Endothelial cell of umbilical vein (primary cell): ENCODE measurements at regions not wholly inside any gene's neighbourhood (a gene's known extent, or its start where the extent isn't known, plus 50 kb on each side); places are given as distances from the start of the nearest gene placed in this dataset.

Experiments
- BruUV-seq: library from RNA; stranded (reverse); fragments of 400-500 nt; replicated peaks from 2 replicates; lab custom pipeline; 2021; lab: Mats Ljungman, UMichigan
- CTCF ChIA-PET: fragments of 300-600, 350-600 bp; sonication (Branson Sonifier 250); formaldehyde crosslinking; loops from one replicate; lab custom pipeline; 2021; ENCODE audit warnings: antibody characterized with exemption, inconsistent platforms; lab: Charles Lee
- POLR2A ChIA-PET: fragments of 300-600, 350-600 bp; sonication (Branson Sonifier 250); formaldehyde crosslinking; loops from one replicate; lab custom pipeline; 2021; ENCODE audit warnings: antibody characterized with exemption, inconsistent platforms; lab: Charles Lee
- DNase-seq: peaks from one replicate; pipeline ENCODE4 v3.0.0-alpha.2; 2011; ENCODE audit warnings: low read depth, low spot score
- FAIRE-seq: peaks from 2 replicates; lab custom pipeline; 2011; peaks lifted over from hg19 to GRCh38; lab: Jason Lieb, UNC
- H2AFZ ChIP-seq: 2 replicates; pipeline ENCODE4 v1.6.0; 2012; ENCODE audit warnings: low read depth, low read length, control low read depth, inconsistent platforms
- H3K27ac ChIP-seq: 2 replicates; pipeline ENCODE4 v1.5.1; 2011; ENCODE audit warnings: low read depth, mild to moderate bottlenecking, control low read depth, low read length, moderate library complexity; ENCODE audit not compliant: insufficient read depth
- H3K27me3 ChIP-seq, 2 experiments: 2 replicates each; pipeline versions ENCODE4 v1.6.0 to v1.6.1; 2011; ENCODE audit warnings: low read length in 2 of 2, mixed read lengths in 1 of 2; ENCODE audit not compliant: control insufficient read depth in 2 of 2, insufficient read depth in 2 of 2
- H3K36me3 ChIP-seq, 2 experiments: 2 replicates in 1 of 2; 3 replicates in 1 of 2; pipeline ENCODE4 v1.5.1; 2011; ENCODE audit warnings: low read length in 2 of 2, mild to moderate bottlenecking in 1 of 2, moderate library complexity in 1 of 2; ENCODE audit not compliant: control insufficient read depth in 2 of 2, insufficient read depth in 2 of 2; ENCODE audit errors: extremely low read depth in 1 of 2
- H3K4me1 ChIP-seq: 3 replicates; pipeline ENCODE4 v1.5.1; 2011; ENCODE audit warnings: mild to moderate bottlenecking, low read length; ENCODE audit not compliant: control insufficient read depth, insufficient read depth; ENCODE audit errors: extremely low read depth
- H3K4me2 ChIP-seq: 2 replicates; pipeline ENCODE4 v1.6.1; 2011; ENCODE audit warnings: low read length, control low read depth, mixed read lengths; ENCODE audit not compliant: insufficient read depth
- H3K4me3 ChIP-seq, 3 experiments: fragments of 200-600 bp in 1 of 3; sonication (generic), shearing (Covaris generic) in 1 of 3; replicated peaks in 1 of 3; 2 replicates each; pipeline ENCODE4 v1.5.1; 2011 to 2016; ENCODE audit warnings: control low read depth in 3 of 3, low read length in 3 of 3, mild to moderate bottlenecking in 2 of 3, inconsistent platforms in 1 of 3, low read depth in 1 of 3, moderate library complexity in 1 of 3; ENCODE audit not compliant: insufficient read depth in 1 of 3
- H3K79me2 ChIP-seq: 2 replicates; pipeline ENCODE4 v1.6.0; 2012; ENCODE audit warnings: low read length, inconsistent platforms; ENCODE audit not compliant: control insufficient read depth, insufficient read depth
- H3K9ac ChIP-seq: replicated peaks from 2 replicates; pipeline ENCODE3; 2011; ENCODE audit warnings: low read length, control low read depth; ENCODE audit not compliant: insufficient read depth; ENCODE audit errors: extremely low read depth
- H3K9me1 ChIP-seq: replicated peaks from 3 replicates; pipeline ENCODE4 v1.6.0; 2011; ENCODE audit warnings: mild to moderate bottlenecking, low read length; ENCODE audit not compliant: control insufficient read depth, insufficient read depth; ENCODE audit errors: extremely low read depth
- H3K9me3 ChIP-seq: replicated peaks from 2 replicates; pipeline ENCODE4 v1.5.1; 2012; ENCODE audit warnings: low read length, inconsistent platforms; ENCODE audit not compliant: control insufficient read depth, insufficient read depth
- H4K20me1 ChIP-seq: replicated peaks from 2 replicates; pipeline ENCODE3; 2011; ENCODE audit warnings: mild to moderate bottlenecking, low read length; ENCODE audit not compliant: control insufficient read depth, insufficient read depth; ENCODE audit errors: extremely low read depth
- CTCF ChIP-seq, 2 donors: IDR thresholded peaks; 1 replicate in 1 of 2; 2 replicates in 1 of 2; pipeline ENCODE4 v1.5.1; 2011; ENCODE audit warnings: low read length in 2 of 2, mild to moderate bottlenecking in 2 of 2, moderate library complexity in 2 of 2, control low read depth in 1 of 2, inconsistent platforms in 1 of 2, low read depth in 1 of 2; ENCODE audit not compliant: insufficient read depth in 1 of 2; ENCODE audit errors: extremely low read depth in 1 of 2
- EZH2 ChIP-seq: IDR thresholded peaks from 2 replicates; pipeline ENCODE4 v1.6.1; 2012; ENCODE audit warnings: borderline replicate concordance, low read depth, mild to moderate bottlenecking, moderate library complexity, low read length, inconsistent platforms; ENCODE audit not compliant: severe bottlenecking
- FOS ChIP-seq: IDR thresholded peaks from 2 replicates; pipeline ENCODE4 v1.6.1; 2011; ENCODE audit warnings: mild to moderate bottlenecking, low read length, moderate library complexity, borderline replicate concordance; ENCODE audit not compliant: insufficient read depth
- GATA2 ChIP-seq: IDR thresholded peaks from 2 replicates; pipeline ENCODE4 v1.7.0; 2011; ENCODE audit warnings: low read depth, mild to moderate bottlenecking, moderate library complexity, mixed read lengths, low read length; ENCODE audit not compliant: insufficient read length, insufficient read depth
- JUN ChIP-seq: IDR thresholded peaks from 2 replicates; pipeline ENCODE4 v1.6.1; 2011; ENCODE audit warnings: borderline replicate concordance, low read depth; ENCODE audit not compliant: insufficient read length, insufficient read depth
- MYC ChIP-seq: IDR thresholded peaks from one replicate; pipeline ENCODE4 v1.6.1; 2011; ENCODE audit warnings: mild to moderate bottlenecking, low read depth, low read length
- POLR2A ChIP-seq: IDR thresholded peaks from 2 replicates; pipeline ENCODE4 v1.6.1; 2012; ENCODE audit warnings: low read depth, mild to moderate bottlenecking, control low read depth, low read length
- POLR2AphosphoS5 ChIP-seq: IDR thresholded peaks from 2 replicates; pipeline ENCODE4 v1.6.1; 2012; ENCODE audit warnings: low read depth, mild to moderate bottlenecking, control low read depth, low read length, moderate library complexity; ENCODE audit not compliant: insufficient read depth
- dilution Hi-C: fragments of 300-500 bp; cut with MboI; formaldehyde crosslinking; loops from one replicate; pipeline ENCODE4 v1.15.0; 2019; ENCODE audit warnings: low sequenced_read_pairs; ENCODE audit not compliant: extremely low pct_ligation_motif_present
- intact Hi-C: fragments of 100-400 bp; cut with micrococcal nuclease; formaldehyde crosslinking; loops from one replicate; pipeline ENCODE4 v1.10.0; 2022
- TF ChIP-seq, protein P1 (sequence below): IDR thresholded peaks from 2 replicates; pipeline ENCODE4 v1.6.1; 2011; ENCODE audit not compliant: insufficient read depth, insufficient read length

- Histone ChIP-seq H3K9ac (no peak overlapping the region), H3K79me2 (no peaks in the 10 kb centered on the region), H3K9me3 (no peaks in the 10 kb centered on the region), H3K4me1 (peaks cover 15% of the 10 kb centered on the region), H4K20me1 (no peaks in the 10 kb centered on the region), H2AFZ (peak overlapping the region; percentile 18), H3K36me3 (no peaks in the 10 kb centered on the region), H3K27ac (peak overlapping the region; percentile 21), H3K4me2 (peak overlapping the region; percentile 64), H3K4me3 (peak overlapping the region in 1 of 3 experiments; percentile 8), H3K27me3 (no peaks in the 10 kb centered on the region), H3K9me1 (no peaks in the 10 kb centered on the region)
- dilution Hi-C loops: no loop called here
- FAIRE-seq: peak; percentile 97
- no TSS peak for BruUV-seq
- POLR2A ChIA-PET: interaction anchor here (0.6 to 1.2 kb wide), 3 partner anchors 22 to 613 kb away, joined by 3 read pairs; no protein-coding TSS in a partner anchor
- TF ChIP-seq JUN (peak; percentile 84), MYC (no peak), POLR2AphosphoS5 (peak; percentile 60), FOS (peak; percentile 91), EZH2 (no peak), GATA2 (peak; percentile 23), CTCF (IDR thresholded peaks at IDR 0.05; ENCODE audit: extremely low read depth in 1 of 2, insufficient read depth in 1 of 2, low read depth in 1 of 2, low read length in 2 of 2) (peak; percentile 50 to 52), POLR2A (no peak)
- TF ChIP-seq, protein P1, sequence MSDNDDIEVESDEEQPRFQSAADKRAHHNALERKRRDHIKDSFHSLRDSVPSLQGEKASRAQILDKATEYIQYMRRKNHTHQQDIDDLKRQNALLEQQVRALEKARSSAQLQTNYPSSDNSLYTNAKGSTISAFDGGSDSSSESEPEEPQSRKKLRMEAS: no peak
- DNase-seq: peak; percentile 88
- intact Hi-C loops: loop anchor here (1.0 to 2.0 kb wide), 8 partner anchors 45 to 454 kb away; no protein-coding TSS in a partner anchor
- CTCF ChIA-PET: interaction anchor here (0.6 to 3.0 kb wide), 51 partner anchors 9 to 468 kb away, joined by 3 to 42 read pairs (median 5); partner anchors contain the start of gene FOXC2
These were observed 299.7 kb downstream of the C16orf95 start for GRCh38 chr16:87017371-87018012.
